Fibroblast of lung (primary cell): ENCODE measurements at regions not wholly inside any gene's neighbourhood (a gene's known extent, or its start where the extent isn't known, plus 50 kb on each side); places are given as distances from the start of the nearest gene placed in this dataset.

ENCODE experiments used
- DNase-seq, 2 donors: peaks; one replicate each; pipeline versions ENCODE4 v3.0.0 to v3.0.0-alpha.2; 2010; ENCODE audit warnings: low read depth in 2 of 2
- H2AFZ ChIP-seq: 2 replicates; pipeline ENCODE4 v1.5.1; 2012; ENCODE audit warnings: low read length, control low read depth, inconsistent platforms
- H3K27ac ChIP-seq: 2 replicates; pipeline ENCODE4 v1.5.1; 2011; ENCODE audit warnings: low read length, control low read depth; ENCODE audit not compliant: insufficient read depth
- H3K27me3 ChIP-seq: 2 replicates; pipeline ENCODE4 v1.5.1; 2011; ENCODE audit warnings: mild to moderate bottlenecking, low read length; ENCODE audit not compliant: control insufficient read depth, insufficient read depth
- H3K36me3 ChIP-seq: 2 replicates; pipeline ENCODE4 v1.5.1; 2011; ENCODE audit warnings: low read length; ENCODE audit not compliant: control insufficient read depth, insufficient read depth
- H3K4me1 ChIP-seq: 2 replicates; pipeline ENCODE4 v1.5.1; 2011; ENCODE audit warnings: low read length; ENCODE audit not compliant: control insufficient read depth, insufficient read depth; ENCODE audit errors: extremely low read depth
- H3K4me2 ChIP-seq: 2 replicates; pipeline ENCODE4 v1.5.1; 2011; ENCODE audit warnings: low read length, control low read depth; ENCODE audit not compliant: insufficient read depth; ENCODE audit errors: extremely low read depth
- H3K4me3 ChIP-seq, 4 experiments: fragments of 200-600 bp in 1 of 4; sonication (generic) in 1 of 4; replicated peaks in 1 of 4; 2 replicates each; pipeline ENCODE4 v1.5.1; 2011 to 2016; ENCODE audit warnings: low read length in 4 of 4, low read depth in 3 of 4, mild to moderate bottlenecking in 3 of 4, control low read depth in 2 of 4, inconsistent platforms in 1 of 4, mixed read lengths in 1 of 4; ENCODE audit not compliant: insufficient read depth in 1 of 4; ENCODE audit errors: control extremely low read depth in 1 of 4
- H3K79me2 ChIP-seq: 2 replicates; pipeline ENCODE4 v1.5.1; 2012; ENCODE audit warnings: mild to moderate bottlenecking, low read length, inconsistent platforms; ENCODE audit not compliant: control insufficient read depth, insufficient read depth
- H3K9ac ChIP-seq: 2 replicates; pipeline ENCODE4 v1.5.1; 2011; ENCODE audit warnings: mild to moderate bottlenecking, low read length, control low read depth; ENCODE audit not compliant: insufficient read depth
- H3K9me3 ChIP-seq: 2 replicates; pipeline ENCODE4 v1.5.1; 2012; ENCODE audit warnings: low read depth, low read length; ENCODE audit not compliant: control insufficient read depth, insufficient read depth
- H4K20me1 ChIP-seq: 2 replicates; pipeline ENCODE4 v1.5.1; 2011; ENCODE audit warnings: low read length; ENCODE audit not compliant: control insufficient read depth, insufficient read depth; ENCODE audit errors: extremely low read depth
- CTCF ChIP-seq, 2 donors: IDR thresholded peaks in 1 of 2; conservative IDR thresholded peaks in 1 of 2; 1 replicate in 1 of 2; 2 replicates in 1 of 2; pipeline ENCODE4 v1.5.1; 2011 to 2012; ENCODE audit warnings: low read length in 2 of 2, control low read depth in 1 of 2, inconsistent platforms in 1 of 2, low read depth in 1 of 2, mild to moderate bottlenecking in 1 of 2
- EZH2 ChIP-seq: IDR thresholded peaks from 2 replicates; pipeline ENCODE4 v1.5.1; 2012; ENCODE audit warnings: low read length, control low read depth, mild to moderate bottlenecking; ENCODE audit errors: missing control alignments

- H3K4me2 ChIP-seq, result no peak overlapping the region
- no peaks in the 10 kb centered on the region for H3K9me3 ChIP-seq
- no peaks in the 10 kb centered on the region for H3K36me3 ChIP-seq
- H3K27ac ChIP-seq, result no peak overlapping the region
- H3K79me2 ChIP-seq, result no peaks in the 10 kb centered on the region
- no peak for TF ChIP-seq EZH2
- TF ChIP-seq CTCF (conservative IDR thresholded peaks at IDR 0.05 in 1 of 2, IDR thresholded peaks at IDR 0.05 in 1 of 2; ENCODE audit: low read depth in 1 of 2, low read length in 2 of 2), result no peak
- H3K4me1 ChIP-seq, result no peaks in the 10 kb centered on the region
- DNase-seq, result no peak
- no peak overlapping the region for H2AFZ ChIP-seq
- no peak overlapping the region for H3K9ac ChIP-seq
- no peak overlapping the region for H3K4me3 ChIP-seq
- H3K27me3 ChIP-seq, result no peaks in the 10 kb centered on the region
- no peaks in the 10 kb centered on the region for H4K20me1 ChIP-seq
Measured at GRCh38 chr7:4434306-4434705, 247.8 kb upstream of the FOXK1 start.

- DNase-seq, result no peak
- Histone ChIP-seq H3K4me1 (no peaks in the 10 kb centered on the region), H2AFZ (no peak overlapping the region)
Measured at GRCh38 chr7:4436361-4436895, 245.7 kb upstream of the FOXK1 start.

GRCh38 chr7:4436936-4437335, 245.2 kb upstream of the FOXK1 start:
- Histone ChIP-seq H3K27ac (no peak overlapping the region), H3K36me3 (no peaks in the 10 kb centered on the region), H3K9me3 (no peaks in the 10 kb centered on the region), H4K20me1 (no peaks in the 10 kb centered on the region), H2AFZ (no peak overlapping the region), H3K4me2 (no peak overlapping the region), H3K4me3 (no peak overlapping the region), H3K4me1 (no peaks in the 10 kb centered on the region), H3K27me3 (no peaks in the 10 kb centered on the region), H3K9ac (no peak overlapping the region), H3K79me2 (no peaks in the 10 kb centered on the region)
- TF ChIP-seq CTCF (conservative IDR thresholded peaks at IDR 0.05 in 1 of 2, IDR thresholded peaks at IDR 0.05 in 1 of 2; ENCODE audit: low read depth in 1 of 2, low read length in 2 of 2) (no peak), EZH2 (no peak)
- DNase-seq, result no peak

More at GRCh38 chr7:4436361-4436895, 245.7 kb upstream of the FOXK1 start:
- Histone ChIP-seq H3K36me3 (no peaks in the 10 kb centered on the region), H3K4me3 (no peak overlapping the region), H3K27ac (no peak overlapping the region), H4K20me1 (no peaks in the 10 kb centered on the region), H3K9ac (no peak overlapping the region), H3K79me2 (no peaks in the 10 kb centered on the region), H3K9me3 (no peaks in the 10 kb centered on the region), H3K4me2 (no peak overlapping the region), H3K27me3 (no peaks in the 10 kb centered on the region)
- no peak for TF ChIP-seq CTCF (conservative IDR thresholded peaks at IDR 0.05 in 1 of 2, IDR thresholded peaks at IDR 0.05 in 1 of 2; ENCODE audit: low read depth in 1 of 2, low read length in 2 of 2)
